H1 (cell line): ENCODE measurements at regions not wholly inside any gene's neighbourhood (a gene's known extent, or its start where the extent isn't known, plus 50 kb on each side); places are given as distances from the start of the nearest gene placed in this dataset.

Experiments used
- CTCF ChIA-PET: fragments of 300-600 bp; sonication (Branson Sonifier 250); formaldehyde crosslinking; loops from one replicate; lab custom pipeline; 2021; ENCODE audit not compliant: partially characterized antibody; lab: Charles Lee
- POLR2A ChIA-PET: fragments of 300-600 bp; sonication (Branson Sonifier 250); formaldehyde crosslinking; loops from one replicate; lab custom pipeline; 2021; ENCODE audit warnings: inconsistent platforms; ENCODE audit not compliant: partially characterized antibody; lab: Charles Lee
- DNase-seq, 2 experiments: peaks; one replicate each; pipeline versions ENCODE4 v3.0.0 to v3.0.0-alpha.2; 2010 to 2022; ENCODE audit warnings: low spot score in 2 of 2, low read depth in 1 of 2, mixed read lengths in 1 of 2
- FAIRE-seq: peaks from 2 replicates; lab custom pipeline; 2011; peaks lifted over from hg19 to GRCh38; lab: Jason Lieb, UNC
- H2AFZ ChIP-seq: 2 replicates; pipeline ENCODE4 v1.8.1; 2012; ENCODE audit warnings: low read length, inconsistent platforms
- H2AK5ac ChIP-seq: 2 replicates; pipeline ENCODE4 v1.6.1; 2013; ENCODE audit warnings: low read depth, low read length
- H2BK120ac ChIP-seq: replicated peaks from 2 replicates; pipeline ENCODE3; 2013; ENCODE audit warnings: low read depth, low read length, inconsistent platforms
- H2BK12ac ChIP-seq: 2 replicates; pipeline ENCODE4 v1.6.1; 2013; ENCODE audit warnings: low read depth, low read length
- H2BK15ac ChIP-seq: 2 replicates; pipeline ENCODE4 v1.6.1; 2013; ENCODE audit warnings: low read length
- H2BK20ac ChIP-seq: 2 replicates; pipeline ENCODE4 v1.6.1; 2013; ENCODE audit warnings: low read length
- H2BK5ac ChIP-seq: 2 replicates; pipeline ENCODE4 v1.6.1; 2013; ENCODE audit warnings: low read depth, low read length
- H3K14ac ChIP-seq: 2 replicates; pipeline ENCODE4 v1.6.1; 2013; ENCODE audit warnings: inconsistent platforms; ENCODE audit not compliant: insufficient read length
- H3K18ac ChIP-seq: 2 replicates; pipeline ENCODE4 v1.6.1; 2013; ENCODE audit warnings: low read length; ENCODE audit errors: extremely low read depth
- H3K23ac ChIP-seq: 2 replicates; pipeline ENCODE4 v1.6.1; 2013; ENCODE audit warnings: inconsistent platforms; ENCODE audit not compliant: insufficient read length
- H3K23me2 ChIP-seq: 2 replicates; pipeline ENCODE4 v1.6.1; 2013; ENCODE audit warnings: low read depth, low read length
- H3K27ac ChIP-seq: 2 replicates; pipeline ENCODE4 v1.6.1; 2011; ENCODE audit warnings: low read depth, low read length, inconsistent platforms
- H3K27me3 ChIP-seq, 4 experiments: replicated peaks in 1 of 4; 1 replicate in 1 of 4; 2 replicates in 3 of 4; pipeline versions ENCODE4 v1.6.1 to v1.8.1; 2011 to 2013; ENCODE audit warnings: low read length in 3 of 4, mild to moderate bottlenecking in 3 of 4, inconsistent platforms in 2 of 4, mixed read lengths in 2 of 4, moderate library complexity in 1 of 4; ENCODE audit not compliant: control insufficient read depth in 3 of 4, insufficient read depth in 3 of 4; ENCODE audit errors: extremely low read depth in 1 of 4
- H3K36me3 ChIP-seq, 4 experiments: 2 replicates each; pipeline versions ENCODE4 v1.6.1 to v1.8.1; 2011 to 2013; ENCODE audit warnings: mild to moderate bottlenecking in 4 of 4, low read length in 3 of 4, moderate library complexity in 2 of 4, control low read depth in 1 of 4, inconsistent platforms in 1 of 4; ENCODE audit not compliant: insufficient read depth in 4 of 4, control insufficient read depth in 2 of 4
- H3K4ac ChIP-seq: replicated peaks from 2 replicates; pipeline ENCODE3; 2013; ENCODE audit warnings: low read length, low read depth, mixed read lengths, inconsistent platforms; ENCODE audit not compliant: insufficient read length
- H3K4me1 ChIP-seq, 4 experiments: replicated peaks in 1 of 4; 1 replicate in 1 of 4; 2 replicates in 3 of 4; pipeline versions ENCODE4 v1.6.1 to v1.8.1; 2011 to 2013; ENCODE audit warnings: low read length in 3 of 4, inconsistent platforms in 2 of 4, mixed read lengths in 1 of 4; ENCODE audit not compliant: insufficient read depth in 4 of 4, control insufficient read depth in 3 of 4
- H3K4me2 ChIP-seq, 2 experiments: 2 replicates each; pipeline versions ENCODE4 v1.6.1 to v1.8.1; 2011 to 2013; ENCODE audit warnings: low read depth in 2 of 2, low read length in 2 of 2, control low read depth in 1 of 2, inconsistent platforms in 1 of 2, mild to moderate bottlenecking in 1 of 2; ENCODE audit not compliant: insufficient read depth in 1 of 2
- H3K4me3 ChIP-seq, 4 experiments: fragments of 200-600, 300-600 bp in 1 of 4; sonication (generic), shearing (Covaris generic), sonication (Bioruptor Twin) in 1 of 4; 2 replicates each; pipeline versions ENCODE4 v1.5.1 to v1.8.1; 2011 to 2016; ENCODE audit warnings: low read length in 4 of 4, low read depth in 3 of 4, control low read depth in 2 of 4, inconsistent platforms in 2 of 4, mild to moderate bottlenecking in 2 of 4, mixed read lengths in 1 of 4, moderate library complexity in 1 of 4; ENCODE audit not compliant: insufficient read depth in 2 of 4; ENCODE audit errors: extremely low read depth in 1 of 4
- H3K56ac ChIP-seq: replicated peaks from 2 replicates; pipeline ENCODE3; 2013; ENCODE audit warnings: low read depth, mild to moderate bottlenecking, mixed read lengths, low read length, inconsistent platforms; ENCODE audit not compliant: insufficient read length
- H3K79me1 ChIP-seq: 2 replicates; pipeline ENCODE4 v1.6.1; 2013; ENCODE audit warnings: low read depth, low read length, control low read depth
- H3K79me2 ChIP-seq, 2 experiments: 2 replicates each; pipeline versions ENCODE4 v1.6.1 to v1.8.1; 2012 to 2013; ENCODE audit warnings: low read length in 2 of 2, mild to moderate bottlenecking in 2 of 2, inconsistent platforms in 1 of 2; ENCODE audit not compliant: insufficient read depth in 2 of 2, control insufficient read depth in 1 of 2
- H3K9ac ChIP-seq, 4 experiments: replicated peaks in 1 of 4; 1 replicate in 1 of 4; 2 replicates in 3 of 4; pipeline versions ENCODE4 v1.6.1 to v1.8.1; 2011 to 2013; ENCODE audit warnings: low read depth in 3 of 4, low read length in 3 of 4, control low read depth in 2 of 4, mild to moderate bottlenecking in 2 of 4, moderate library complexity in 2 of 4, inconsistent platforms in 1 of 4; ENCODE audit errors: extremely low read depth in 1 of 4
- H3K9me3 ChIP-seq, 2 experiments: 2 replicates each; pipeline versions ENCODE4 v1.6.1 to v1.8.1; 2012 to 2013; ENCODE audit warnings: mild to moderate bottlenecking in 2 of 2, moderate library complexity in 2 of 2, control low read depth in 1 of 2, inconsistent platforms in 1 of 2, low read depth in 1 of 2, low read length in 1 of 2, mixed read lengths in 1 of 2; ENCODE audit not compliant: insufficient read depth in 2 of 2
- H4K20me1 ChIP-seq, 2 experiments: replicated peaks in 1 of 2; 2 replicates each; pipeline versions ENCODE3 to v1.8.1; 2011 to 2013; ENCODE audit warnings: inconsistent platforms in 2 of 2, low read length in 2 of 2, mild to moderate bottlenecking in 1 of 2; ENCODE audit not compliant: insufficient read depth in 2 of 2, control insufficient read depth in 1 of 2
- H4K5ac ChIP-seq: 2 replicates; pipeline ENCODE4 v1.6.1; 2013; ENCODE audit warnings: low read length, low read depth, mixed read lengths, inconsistent platforms; ENCODE audit not compliant: insufficient read length
- H4K8ac ChIP-seq: 2 replicates; pipeline ENCODE4 v1.8.0; 2013; ENCODE audit warnings: mild to moderate bottlenecking, moderate library complexity, low read length, inconsistent platforms; ENCODE audit not compliant: insufficient read depth; ENCODE audit errors: extremely low read depth
- H4K91ac ChIP-seq: replicated peaks from 2 replicates; pipeline ENCODE3; 2013; ENCODE audit warnings: low read length, mixed read lengths, inconsistent platforms; ENCODE audit not compliant: insufficient read length
- ASH2L ChIP-seq: fragments of 200-600, 300-600 bp; sonication (generic); IDR thresholded peaks from one replicate; pipeline ENCODE4 v1.7.1; 2017; ENCODE audit warnings: low read length
- BACH1 ChIP-seq: IDR thresholded peaks from 2 replicates; pipeline ENCODE4 v1.6.1; 2012; ENCODE audit warnings: low read length, improper control_type of control experiment
- EZH2 ChIP-seq: fragments of 200-600 bp; sonication (generic); IDR thresholded peaks from 2 replicates; pipeline ENCODE4 v1.7.1; 2012; ENCODE audit warnings: low read depth, mild to moderate bottlenecking, moderate library complexity, low read length, inconsistent platforms; ENCODE audit not compliant: severe bottlenecking
- HDAC6 ChIP-seq: IDR thresholded peaks from one replicate; pipeline ENCODE4 v1.7.1; 2012; ENCODE audit warnings: low read depth, mild to moderate bottlenecking, inconsistent platforms, low read length, moderate library complexity
- KDM4A ChIP-seq: IDR thresholded peaks from one replicate; pipeline ENCODE4 v1.7.1; 2012; ENCODE audit warnings: low read depth, mild to moderate bottlenecking, moderate library complexity, low read length, inconsistent platforms; ENCODE audit not compliant: severe bottlenecking
- KDM5A ChIP-seq: fragments of 200-600 bp; IDR thresholded peaks from 2 replicates; pipeline ENCODE4 v1.7.1; 2012; ENCODE audit warnings: mild to moderate bottlenecking, low read length, inconsistent platforms, mixed read lengths
- POU5F1 ChIP-seq: IDR thresholded peaks from 2 replicates; pipeline ENCODE4 v1.6.1; 2011; ENCODE audit warnings: low read depth, mild to moderate bottlenecking, low read length, moderate library complexity
- RBBP5 ChIP-seq: IDR thresholded peaks from 2 replicates; pipeline ENCODE4 v1.7.1; 2012; ENCODE audit warnings: low read depth, mild to moderate bottlenecking, inconsistent platforms, low read length, moderate library complexity, borderline replicate concordance
- SAP30 ChIP-seq: fragments of 300-600 bp; sonication (generic); IDR thresholded peaks from 2 replicates; pipeline ENCODE4 v1.7.1; 2012; ENCODE audit warnings: low read length, moderate library complexity, mild to moderate bottlenecking, inconsistent platforms; ENCODE audit not compliant: insufficient read depth, insufficient replicate concordance
- SP4 ChIP-seq: IDR thresholded peaks from 2 replicates; pipeline ENCODE4 v1.6.1; 2012; ENCODE audit warnings: low read length, inconsistent platforms
- TAF7 ChIP-seq: optimal IDR thresholded peaks from 2 replicates; pipeline ENCODE3; 2011; ENCODE audit warnings: low read depth, mild to moderate bottlenecking, inconsistent platforms, low read length, moderate library complexity, borderline replicate concordance
- ZNF274 ChIP-seq: IDR thresholded peaks from 2 replicates; pipeline ENCODE4 v1.7.0; 2012; ENCODE audit warnings: low read length, borderline replicate concordance; ENCODE audit errors: extremely low read depth

DNA sequence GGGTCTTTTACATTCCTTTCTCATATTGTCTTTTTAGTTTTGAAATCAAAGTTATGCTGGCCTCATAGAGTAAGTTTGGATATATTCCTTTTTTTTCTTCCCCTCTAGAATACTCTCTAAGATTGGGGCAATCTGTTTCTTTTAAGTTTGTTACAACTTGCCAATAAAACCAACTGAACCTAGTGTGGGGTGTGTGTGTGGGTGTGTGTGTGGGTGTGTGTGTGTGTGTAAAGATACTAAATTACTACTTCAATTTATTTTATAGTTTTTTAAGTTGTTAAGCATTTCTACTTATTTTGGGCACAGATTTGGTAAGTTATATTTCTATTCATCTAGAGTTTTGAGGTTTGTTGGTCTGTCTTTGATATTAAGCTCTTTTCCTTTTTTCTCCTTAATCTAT lies 198.2 kb upstream of the TMC3 start:
- no peak overlapping the region for H3K4me3 ChIP-seq
- H2BK15ac ChIP-seq = no peak overlapping the region
- H3K4me2 ChIP-seq = no peak overlapping the region
- H3K79me1 ChIP-seq = no peaks in the 10 kb centered on the region
- H3K27ac ChIP-seq = no peak overlapping the region
- H3K9ac ChIP-seq = no peak overlapping the region
- H2BK20ac ChIP-seq = no peak overlapping the region
- H3K27me3 ChIP-seq = no peaks in the 10 kb centered on the region
- H2BK12ac ChIP-seq = no peak overlapping the region
- no peak overlapping the region for H2AK5ac ChIP-seq
- POLR2A ChIA-PET = no interaction called here
- no peak overlapping the region for H4K91ac ChIP-seq
- no peak overlapping the region for H2BK120ac ChIP-seq
- H3K4me1 ChIP-seq = peaks cover 0 to 4% (median 0%) of the 10 kb centered on the region in 4 experiments; a peak in 1 of 7 replicates
- no peak overlapping the region for H3K18ac ChIP-seq
- no peak overlapping the region for H4K5ac ChIP-seq
- H3K36me3 ChIP-seq = no peaks in the 10 kb centered on the region
- no peak overlapping the region for H4K8ac ChIP-seq
- no peaks in the 10 kb centered on the region for H4K20me1 ChIP-seq
- H3K79me2 ChIP-seq = no peaks in the 10 kb centered on the region
- TF ChIP-seq ZNF274 (no peak), EZH2 (no peak), SP4 (no peak), KDM4A (no peak), HDAC6 (no peak), SAP30 (no peak), KDM5A (no peak), RBBP5 (no peak), BACH1 (no peak), TAF7 (no peak), POU5F1 (no peak), ASH2L (no peak)
- no peak overlapping the region for H3K23ac ChIP-seq
- no peak overlapping the region for H2AFZ ChIP-seq
- FAIRE-seq (no peak), DNase-seq (no peak)
- no peaks in the 10 kb centered on the region for H3K23me2 ChIP-seq
- H3K56ac ChIP-seq = no peak overlapping the region
- no peaks in the 10 kb centered on the region for H3K9me3 ChIP-seq
- no peak overlapping the region for H3K4ac ChIP-seq
- no peak overlapping the region for H2BK5ac ChIP-seq
- H3K14ac ChIP-seq = no peak overlapping the region
- CTCF ChIA-PET = interaction anchor here (0.6 to 2.1 kb wide), 4 partner anchors 39 to 180 kb away, joined by 3 to 5 read pairs (median 4); no protein-coding TSS in a partner anchor
